HepG2 (cell line): ENCODE measurements at regions not wholly inside any gene's neighbourhood (a gene's known extent, or its start where the extent isn't known, plus 50 kb on each side); places are given as distances from the start of the nearest gene placed in this dataset.

Source experiments
- ATAC-seq: fragments of 200-7000 bp; cut with Tn5 transposase; 3 replicates; pipeline ENCODE4 v1.9.1; 2020; ENCODE audit warnings: mild to moderate bottlenecking, moderate library complexity
- BruUV-seq: library from RNA; stranded (reverse); fragments of 400-500 nt; replicated peaks from 2 replicates; lab custom pipeline; 2021; lab: Mats Ljungman, UMichigan
- CTCF ChIA-PET: fragments of 300-600 bp; formaldehyde crosslinking; extraction: SDS; loops from one replicate; lab custom pipeline; 2021; ENCODE audit warnings: low total read pairs, inconsistent platforms, low intra/inter-chr PET ratio; lab: Yijun Ruan, JAX
- POLR2A ChIA-PET: fragments of 350-600 bp; sonication (Branson Sonifier 250); formaldehyde crosslinking; loops from one replicate; lab custom pipeline; 2020; ENCODE audit warnings: antibody characterized with exemption, inconsistent platforms; lab: Yijun Ruan, JAX
- DNase-seq: peaks from one replicate; pipeline ENCODE4 v3.0.0-alpha.2; 2015; ENCODE audit warnings: low spot score
- FAIRE-seq: peaks from 3 replicates; lab custom pipeline; 2011; peaks lifted over from hg19 to GRCh38; lab: Jason Lieb, UNC
- H2AFZ ChIP-seq: one replicate; pipeline ENCODE4 v1.6.1; 2011; ENCODE audit warnings: low read length, inconsistent platforms
- H3K27ac ChIP-seq: fragments of 300-600 bp; 3 replicates; pipeline ENCODE4 v1.8.0; 2011; ENCODE audit warnings: mixed run types, mild to moderate bottlenecking, mixed read lengths, low read length, inconsistent platforms; ENCODE audit not compliant: insufficient read depth; ENCODE audit errors: extremely low read length
- H3K27me3 ChIP-seq, 2 experiments: fragments of 200-600 bp in 1 of 2; 2 replicates in 1 of 2; 3 replicates in 1 of 2; pipeline versions ENCODE4 v1.6.0 to v1.8.0; 2011; ENCODE audit warnings: low read length in 2 of 2, mild to moderate bottlenecking in 2 of 2, moderate library complexity in 2 of 2, inconsistent platforms in 1 of 2; ENCODE audit not compliant: insufficient read depth in 2 of 2, control insufficient read depth in 1 of 2
- H3K36me3 ChIP-seq, 2 experiments: fragments of 200-600 bp in 1 of 2; replicated peaks in 1 of 2; 2 replicates in 1 of 2; 3 replicates in 1 of 2; pipeline versions ENCODE4 v1.5.1 to v1.8.0; 2011; ENCODE audit warnings: low read length in 2 of 2, inconsistent platforms in 1 of 2; ENCODE audit not compliant: insufficient read depth in 2 of 2, control insufficient read depth in 1 of 2
- H3K4me1 ChIP-seq: 2 replicates; pipeline ENCODE4 v1.5.1; 2012; ENCODE audit warnings: low read length, inconsistent platforms; ENCODE audit not compliant: insufficient read depth
- H3K4me2 ChIP-seq: 2 replicates; pipeline ENCODE4 v1.6.0; 2011; ENCODE audit warnings: low read depth, low read length, inconsistent platforms
- H3K4me3 ChIP-seq, 3 experiments: fragments of 200-600 bp in 1 of 3; sonication (generic), shearing (Covaris generic) in 1 of 3; replicated peaks in 1 of 3; 2 replicates each; pipeline ENCODE4 v1.5.1; 2011 to 2016; ENCODE audit warnings: low read length in 3 of 3, inconsistent platforms in 2 of 3, low read depth in 2 of 3, mild to moderate bottlenecking in 2 of 3, control low read depth in 1 of 3, mixed read lengths in 1 of 3; ENCODE audit not compliant: insufficient read depth in 1 of 3
- H3K79me2 ChIP-seq: one replicate; pipeline ENCODE4 v1.6.1; 2011; ENCODE audit warnings: low read length, inconsistent platforms; ENCODE audit not compliant: insufficient read depth
- H3K9ac ChIP-seq: 2 replicates; pipeline ENCODE4 v1.6.0; 2011; ENCODE audit warnings: mild to moderate bottlenecking, low read depth, low read length, inconsistent platforms; ENCODE audit not compliant: insufficient read depth
- H3K9me3 ChIP-seq: 2 replicates; pipeline ENCODE4 v1.5.1; 2012; ENCODE audit warnings: mild to moderate bottlenecking, low read length
- H4K20me1 ChIP-seq: 2 replicates; pipeline ENCODE4 v1.6.0; 2011; ENCODE audit warnings: inconsistent platforms, mild to moderate bottlenecking, low read length, moderate library complexity; ENCODE audit not compliant: insufficient read depth
- ATF3 ChIP-seq: sonication (generic); formaldehyde crosslinking; IDR thresholded peaks from 2 replicates; pipeline ENCODE4 v1.4.0; 2020; ENCODE audit warnings: missing genetic modification reagents
- FOSL2 ChIP-seq: sonication (generic); formaldehyde crosslinking; IDR thresholded peaks from 2 replicates; pipeline ENCODE4 v1.4.0; 2020; ENCODE audit warnings: missing genetic modification reagents
- KMT2A ChIP-seq: sonication (generic); formaldehyde crosslinking; IDR thresholded peaks from 2 replicates; pipeline ENCODE4 v1.4.0; 2020; ENCODE audit warnings: missing genetic modification reagents
- PRDM15 ChIP-seq: sonication (generic); formaldehyde crosslinking; IDR thresholded peaks from 2 replicates; pipeline ENCODE4 v1.4.0; 2020; ENCODE audit warnings: missing genetic modification reagents
- SALL2 ChIP-seq: sonication (generic); formaldehyde crosslinking; IDR thresholded peaks from 2 replicates; pipeline ENCODE4 v1.8.1; 2023; ENCODE audit warnings: mild to moderate bottlenecking, missing genetic modification reagents, inconsistent platforms
- SATB2 ChIP-seq: sonication (generic); formaldehyde crosslinking; IDR thresholded peaks from 2 replicates; pipeline ENCODE4 v1.5.0; 2020; ENCODE audit warnings: missing genetic modification reagents
- SKIL ChIP-seq: sonication (generic); formaldehyde crosslinking; IDR thresholded peaks from 2 replicates; pipeline ENCODE4 v1.8.0; 2022; ENCODE audit warnings: missing genetic modification reagents, mild to moderate bottlenecking, moderate library complexity, borderline replicate concordance
- STAT5B ChIP-seq: sonication (generic); formaldehyde crosslinking; IDR thresholded peaks from 2 replicates; pipeline ENCODE4 v1.4.0; 2020; ENCODE audit warnings: missing genetic modification reagents
- STAT6 ChIP-seq: sonication (generic); formaldehyde crosslinking; IDR thresholded peaks from 2 replicates; pipeline ENCODE4 v1.4.0; 2020; ENCODE audit warnings: missing genetic modification reagents, mild to moderate bottlenecking, borderline replicate concordance
- SUZ12 ChIP-seq: fragments of 150-350 bp; IDR thresholded peaks from 2 replicates; pipeline ENCODE4 v1.6.1; 2014; ENCODE audit warnings: low read depth, low read length
- TOPORS ChIP-seq: sonication (generic); formaldehyde crosslinking; IDR thresholded peaks from 2 replicates; pipeline ENCODE4 v1.8.0; 2023; ENCODE audit warnings: mild to moderate bottlenecking, missing genetic modification reagents
- ZNF232 ChIP-seq: sonication (generic); formaldehyde crosslinking; IDR thresholded peaks from 2 replicates; pipeline ENCODE4 v1.4.0; 2020; ENCODE audit warnings: missing genetic modification reagents, borderline replicate concordance
- ZNF552 ChIP-seq: sonication (generic); formaldehyde crosslinking; IDR thresholded peaks from 2 replicates; pipeline ENCODE4 v1.9.0; 2022; ENCODE audit warnings: missing genetic modification reagents, mild to moderate bottlenecking, borderline replicate concordance
- ZNF614 ChIP-seq: IDR thresholded peaks from 2 replicates; pipeline ENCODE4 v1.6.1; 2018; ENCODE audit warnings: missing biosample characterization, missing genetic modification reagents, inconsistent platforms, borderline replicate concordance
- WGBS: methylation state at CpG from one replicate; pipeline ENCODE4 v1.1.6; 2017; ENCODE audit warnings: low lambda C conversion rate; 5-methylcytosine and 5-hydroxymethylcytosine counted together
- in situ Hi-C: cut with HindIII; loops from 2 replicates; pipeline ENCODE4 v1.10.0; 2017; ENCODE audit warnings: low pct_unique_long_range_greater_than_20kb; ENCODE audit not compliant: extremely low pct_ligation_motif_present
- intact Hi-C: fragments of 100-400 bp; cut with micrococcal nuclease; formaldehyde crosslinking; loops from one replicate; pipeline ENCODE4 v1.10.0; 2022; ENCODE audit not compliant: unreplicated experiment

GRCh38 chr5:29263915-29264351, 1929.6 kb upstream of the CDH6 start:
- no peak for ATAC-seq
- no peaks in the 10 kb centered on the region for H3K36me3 ChIP-seq
- intact Hi-C loops = no loop called here
- H3K4me3 ChIP-seq = no peak overlapping the region
- TF ChIP-seq FOSL2 = no peak
- TF ChIP-seq SATB2 (CRISPR knock-in tag) = no peak
- TF ChIP-seq STAT5B (CRISPR knock-in tag) = no peak
- TF ChIP-seq TOPORS (CRISPR knock-in tag) = no peak
- no peak for TF ChIP-seq SALL2 (CRISPR knock-in tag)
- TF ChIP-seq PRDM15 (CRISPR knock-in tag) = no peak
- no peak for TF ChIP-seq ZNF552 (CRISPR knock-in tag)
- no peak for TF ChIP-seq SKIL (CRISPR knock-in tag)
- TF ChIP-seq ATF3 (CRISPR knock-in tag) = no peak
- TF ChIP-seq ZNF614 (CRISPR knock-in tag) = no peak
- TF ChIP-seq KMT2A (CRISPR knock-in tag) = no peak
- no peak for TF ChIP-seq SUZ12
- no peak for TF ChIP-seq STAT6 (CRISPR knock-in tag)
- TF ChIP-seq ZNF232 (CRISPR knock-in tag) = no peak
- H3K9ac ChIP-seq = no peak overlapping the region
- CTCF ChIA-PET = no interaction called here
- H4K20me1 ChIP-seq = no peaks in the 10 kb centered on the region
- H3K79me2 ChIP-seq = no peaks in the 10 kb centered on the region
- BruUV-seq = no TSS peak
- no peaks in the 10 kb centered on the region for H3K9me3 ChIP-seq
- in situ Hi-C loops = no loop called here
- no peak for FAIRE-seq
- no peaks in the 10 kb centered on the region for H3K27me3 ChIP-seq
- no peak overlapping the region for H3K27ac ChIP-seq
- POLR2A ChIA-PET = no interaction called here
- no peak overlapping the region for H3K4me2 ChIP-seq
- no peak for DNase-seq
- no peak overlapping the region for H2AFZ ChIP-seq
- H3K4me1 ChIP-seq = no peaks in the 10 kb centered on the region
- WGBS = 19% methylated on average over 4 of the region's 4 CpGs
